ENCODE measurements at regions not wholly inside any gene's neighbourhood (a gene's known extent, or its start where the extent isn't known, plus 50 kb on each side); places are given as distances from the start of the nearest gene placed in this dataset.

DNA sequence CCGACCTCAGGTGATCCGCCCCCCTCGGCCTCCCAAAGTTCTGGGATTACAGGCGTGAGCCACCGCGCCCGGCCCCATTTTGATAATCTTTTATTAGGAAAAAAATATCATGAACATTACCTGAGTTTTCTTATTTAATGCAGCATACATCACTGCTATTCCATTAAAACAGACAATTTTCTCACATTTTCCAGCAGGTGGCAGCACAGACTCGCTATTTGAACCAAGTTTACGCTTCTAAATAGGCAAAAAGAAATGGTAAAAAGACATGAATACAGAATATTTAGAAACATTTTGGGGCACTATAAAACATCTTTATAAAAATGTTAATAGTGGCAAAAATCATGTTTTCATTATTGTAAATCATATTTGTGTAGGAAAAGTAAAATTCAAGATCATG, 903.1 kb downstream of the SLITRK6 start:
- TF ChIP-seq, protein P1, sequence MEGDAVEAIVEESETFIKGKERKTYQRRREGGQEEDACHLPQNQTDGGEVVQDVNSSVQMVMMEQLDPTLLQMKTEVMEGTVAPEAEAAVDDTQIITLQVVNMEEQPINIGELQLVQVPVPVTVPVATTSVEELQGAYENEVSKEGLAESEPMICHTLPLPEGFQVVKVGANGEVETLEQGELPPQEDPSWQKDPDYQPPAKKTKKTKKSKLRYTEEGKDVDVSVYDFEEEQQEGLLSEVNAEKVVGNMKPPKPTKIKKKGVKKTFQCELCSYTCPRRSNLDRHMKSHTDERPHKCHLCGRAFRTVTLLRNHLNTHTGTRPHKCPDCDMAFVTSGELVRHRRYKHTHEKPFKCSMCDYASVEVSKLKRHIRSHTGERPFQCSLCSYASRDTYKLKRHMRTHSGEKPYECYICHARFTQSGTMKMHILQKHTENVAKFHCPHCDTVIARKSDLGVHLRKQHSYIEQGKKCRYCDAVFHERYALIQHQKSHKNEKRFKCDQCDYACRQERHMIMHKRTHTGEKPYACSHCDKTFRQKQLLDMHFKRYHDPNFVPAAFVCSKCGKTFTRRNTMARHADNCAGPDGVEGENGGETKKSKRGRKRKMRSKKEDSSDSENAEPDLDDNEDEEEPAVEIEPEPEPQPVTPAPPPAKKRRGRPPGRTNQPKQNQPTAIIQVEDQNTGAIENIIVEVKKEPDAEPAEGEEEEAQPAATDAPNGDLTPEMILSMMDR (IDR thresholded peaks at IDR 0.05) = peak; percentile 40
- intact Hi-C loops (cut with DNase I) = no loop called here
- Histone ChIP-seq H3K4me1 (no peaks in the 10 kb centered on the region), H3K36me3 (no peaks in the 10 kb centered on the region), H3K27me3 (no peaks in the 10 kb centered on the region), H3K9ac (ENCODE audit: low read depth in 2 of 2, low read length in 2 of 2) (no peak overlapping the region), H3K4me3 (no peak overlapping the region), H3K27ac (no peak overlapping the region), H3K9me3 (no peaks in the 10 kb centered on the region)
- DNase-seq = peak; percentile 37

DNA sequence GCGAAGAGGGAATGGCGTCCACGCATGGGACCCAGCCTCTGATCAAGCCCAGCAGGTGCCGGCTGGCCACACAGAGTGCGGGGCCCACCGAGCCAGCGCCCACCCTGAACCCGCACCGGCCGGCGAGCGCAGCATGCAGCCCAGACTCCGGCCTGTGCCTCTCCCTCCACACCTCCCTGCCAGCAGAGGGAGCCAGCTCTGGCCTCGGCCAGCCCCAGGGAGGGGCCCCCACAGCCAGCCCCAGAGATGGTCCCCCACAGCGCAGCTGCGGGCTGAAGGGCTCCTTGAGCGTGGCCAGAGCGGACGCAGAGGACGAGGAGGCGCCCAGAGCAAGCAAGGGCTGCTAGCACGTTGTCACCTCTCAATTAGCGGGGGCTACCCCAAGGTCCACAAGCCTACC, 904.5 kb downstream of the SLITRK6 start:
- DNase-seq = no peak
- TF ChIP-seq, protein P1 (IDR thresholded peaks at IDR 0.05) = no peak
- H3K4me3 ChIP-seq = no peak overlapping the region
- H3K27ac ChIP-seq = no peak overlapping the region
- H3K9me3 ChIP-seq = no peaks in the 10 kb centered on the region
- no peaks in the 10 kb centered on the region for H3K27me3 ChIP-seq
- no peaks in the 10 kb centered on the region for H3K4me1 ChIP-seq
- no peak overlapping the region for H3K9ac ChIP-seq (ENCODE audit: low read depth in 2 of 2, low read length in 2 of 2)
- H3K36me3 ChIP-seq = no peaks in the 10 kb centered on the region
- intact Hi-C loops (cut with DNase I) = loop anchor here (5.0 kb wide), 1 partner anchor 913 kb away; no protein-coding TSS in a partner anchor

DNA sequence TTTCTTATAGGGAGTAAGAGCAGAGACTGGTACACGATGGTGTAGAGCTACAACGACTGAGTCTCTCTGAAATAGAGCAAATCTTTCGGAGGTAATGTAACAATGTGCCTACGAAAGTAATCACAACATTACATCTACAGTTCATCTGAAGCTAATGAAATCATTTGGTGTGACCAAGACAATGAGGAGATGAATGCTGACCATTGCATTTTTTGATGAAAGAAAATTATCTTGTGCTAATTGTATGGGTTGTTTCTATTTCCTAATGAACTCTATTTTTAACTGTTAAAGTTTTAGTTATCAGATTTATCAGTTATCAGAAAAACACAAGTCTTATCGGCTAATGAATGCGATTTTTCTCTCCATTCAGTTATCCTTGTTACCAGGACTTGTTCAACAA, 913.4 kb downstream of the SLITRK6 start:
- Histone ChIP-seq H3K9ac (ENCODE audit: low read depth in 2 of 2, low read length in 2 of 2) (no peak overlapping the region), H3K27ac (no peak overlapping the region), H3K4me1 (no peaks in the 10 kb centered on the region), H3K27me3 (no peaks in the 10 kb centered on the region), H3K9me3 (no peaks in the 10 kb centered on the region), H3K4me3 (no peak overlapping the region), H3K36me3 (no peaks in the 10 kb centered on the region)
- intact Hi-C loops (cut with DNase I) = no loop called here
- TF ChIP-seq, protein P1 (IDR thresholded peaks at IDR 0.05) = no peak
- DNase-seq = no peak

DNA sequence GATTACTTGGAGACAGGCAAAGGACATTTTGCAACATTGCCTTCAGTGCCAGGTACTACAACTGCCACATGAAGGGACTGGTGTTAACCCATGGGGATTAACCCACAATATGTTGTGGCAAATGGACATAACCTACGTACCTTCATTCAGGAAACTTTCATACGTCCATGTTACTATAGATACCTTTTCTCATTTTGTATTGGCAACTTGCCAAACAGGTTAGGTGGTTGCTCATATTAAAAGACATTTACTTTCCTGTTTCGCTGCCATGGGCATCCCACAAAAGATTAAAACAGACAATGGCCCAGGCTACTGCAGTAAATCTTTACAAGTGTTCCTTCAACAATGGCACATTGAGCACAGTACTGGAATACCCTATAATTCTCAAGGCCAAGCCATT, 925.3 kb downstream of the SLITRK6 start:
- Histone ChIP-seq H3K27me3 (no peaks in the 10 kb centered on the region), H3K9ac (ENCODE audit: low read depth in 2 of 2, low read length in 2 of 2) (no peak overlapping the region), H3K27ac (no peak overlapping the region), H3K9me3 (no peaks in the 10 kb centered on the region), H3K36me3 (no peaks in the 10 kb centered on the region), H3K4me3 (no peak overlapping the region), H3K4me1 (no peaks in the 10 kb centered on the region)
- DNase-seq = no peak
- TF ChIP-seq, protein P1 (IDR thresholded peaks at IDR 0.05) = no peak
- intact Hi-C loops (cut with DNase I) = no loop called here

DNA sequence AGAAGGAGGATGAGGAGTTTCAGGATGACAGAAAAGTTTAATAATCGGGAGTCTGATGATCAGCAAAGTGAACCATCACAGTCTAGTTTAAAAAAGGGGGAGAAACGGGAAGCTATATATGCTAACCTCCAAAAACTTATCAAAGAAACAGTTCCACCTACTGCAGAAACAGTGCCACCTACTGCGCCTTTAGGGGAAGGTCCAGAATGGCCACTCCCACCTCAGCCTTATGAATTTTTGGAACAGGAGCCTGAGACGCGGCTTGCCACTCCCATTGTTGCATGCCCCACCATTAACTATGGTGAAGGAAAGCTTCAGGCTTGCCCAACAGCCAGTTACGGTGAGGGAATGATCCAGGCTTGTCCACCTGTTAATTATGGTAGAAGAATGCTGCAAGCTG, 929.0 kb downstream of the SLITRK6 start:
- H3K9ac ChIP-seq (ENCODE audit: low read depth in 2 of 2, low read length in 2 of 2) = no peak overlapping the region
- H3K27ac ChIP-seq = no peak overlapping the region
- H3K4me1 ChIP-seq = no peaks in the 10 kb centered on the region
- no peaks in the 10 kb centered on the region for H3K9me3 ChIP-seq
- intact Hi-C loops (cut with DNase I) = no loop called here
- no peaks in the 10 kb centered on the region for H3K36me3 ChIP-seq
- DNase-seq = no peak
- no peaks in the 10 kb centered on the region for H3K27me3 ChIP-seq
- TF ChIP-seq, protein P1 (IDR thresholded peaks at IDR 0.05) = no peak
- H3K4me3 ChIP-seq = no peak overlapping the region

DNA sequence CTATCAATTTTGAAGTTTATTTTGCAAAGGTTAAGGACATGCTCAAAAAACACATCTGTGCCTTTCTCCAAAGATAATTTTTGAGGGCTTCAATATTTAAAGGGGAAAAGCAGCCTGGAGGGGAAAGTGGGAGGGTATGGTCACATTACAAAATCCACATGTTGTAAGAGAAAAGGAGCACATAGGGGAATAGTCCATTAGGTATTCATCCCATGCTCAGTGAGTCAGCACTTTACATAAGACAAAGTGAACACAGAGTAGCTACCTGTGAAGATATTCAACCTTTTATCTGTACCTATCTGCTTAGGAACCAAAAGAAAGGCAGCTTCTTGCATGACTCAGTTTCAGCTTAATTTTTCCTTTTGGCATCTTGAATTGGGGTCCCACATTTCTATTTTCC, 932.0 kb downstream of the SLITRK6 start:
- H3K4me1 ChIP-seq = no peaks in the 10 kb centered on the region
- no peak for DNase-seq
- H3K9me3 ChIP-seq = no peaks in the 10 kb centered on the region
- H3K27me3 ChIP-seq = no peaks in the 10 kb centered on the region
- H3K36me3 ChIP-seq = no peaks in the 10 kb centered on the region
- no peak overlapping the region for H3K4me3 ChIP-seq
- intact Hi-C loops (cut with DNase I) = no loop called here
- TF ChIP-seq, protein P1 (IDR thresholded peaks at IDR 0.05) = no peak
- H3K27ac ChIP-seq = no peak overlapping the region
- H3K9ac ChIP-seq (ENCODE audit: low read depth in 2 of 2, low read length in 2 of 2) = no peak overlapping the region
